ENCODE measurements at regions not wholly inside any gene's neighbourhood (a gene's known extent, or its start where the extent isn't known, plus 50 kb on each side); places are given as distances from the start of the nearest gene placed in this dataset.

DNA sequence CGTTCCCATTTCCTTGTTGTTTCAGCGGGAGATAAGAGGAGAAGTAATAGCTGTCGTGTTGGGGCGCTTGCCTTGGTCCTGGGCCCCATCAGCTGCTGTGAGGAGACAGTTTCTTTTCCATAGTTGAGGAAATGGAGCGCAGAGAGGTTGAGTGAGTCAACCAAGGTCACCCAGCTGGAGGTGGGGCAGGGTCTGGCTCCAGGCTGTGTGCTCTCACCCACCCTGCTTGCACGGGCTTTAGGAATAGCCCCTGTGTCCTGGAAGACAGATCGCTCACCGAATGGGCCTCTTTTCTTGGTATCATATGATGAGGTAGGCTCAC is 165.7 kb upstream of the RTL1 start:
- no peak for ATAC-seq
- intact Hi-C loops (cut with DNase I): no loop called here
- Histone ChIP-seq H3K4me1 (ENCODE audit: control insufficient read depth, insufficient read depth, low read length) (no peaks in the 10 kb centered on the region), H3K27ac (ENCODE audit: low read length) (no peak overlapping the region), H3K27me3 (ENCODE audit: control insufficient read depth, insufficient read depth) (no peaks in the 10 kb centered on the region), H3K9me3 (ENCODE audit: control insufficient read depth, low read length) (no peaks in the 10 kb centered on the region), H3K4me3 (ENCODE audit: low read length) (no peak overlapping the region)
- DNase-seq: no peak
- WGBS: 79% methylated on average over 8 of the region's 8 CpGs

DNA sequence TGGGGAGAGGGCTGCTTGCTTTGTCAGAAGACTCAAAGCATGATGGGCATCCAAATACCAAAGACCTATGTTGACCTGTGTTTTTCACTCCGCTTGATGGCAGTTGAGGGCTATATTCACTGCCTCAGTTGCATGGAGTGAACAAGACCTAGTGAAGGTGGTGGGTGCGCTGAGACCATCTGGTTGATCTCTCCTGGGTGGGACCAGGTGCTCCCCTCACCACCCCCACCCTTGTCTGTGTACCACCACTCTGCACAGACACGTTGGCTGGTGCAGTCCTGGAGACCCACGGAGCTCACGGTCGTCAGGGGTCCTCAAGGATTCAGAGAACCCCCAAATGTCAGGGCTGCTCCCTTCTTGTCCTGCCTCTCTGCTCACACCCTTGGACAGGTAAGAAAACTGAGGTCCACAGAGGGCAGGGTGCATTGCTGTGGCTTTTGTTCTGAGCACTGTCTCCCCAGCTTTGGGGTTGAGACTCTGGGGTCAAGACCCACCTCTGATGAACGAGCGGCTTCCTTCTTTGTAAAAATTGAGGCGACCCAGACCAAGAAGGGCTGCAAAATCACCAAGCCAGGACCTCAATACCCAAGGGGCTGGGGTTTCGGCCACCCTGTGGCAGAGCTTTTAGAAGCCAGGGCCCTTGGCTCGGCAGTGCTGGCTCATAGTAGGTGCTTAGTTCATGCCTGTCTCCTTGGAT is 166.3 kb upstream of the RTL1 start:
- DNase-seq (no peak), ATAC-seq (no peak)
- Histone ChIP-seq H3K27me3 (ENCODE audit: control insufficient read depth, insufficient read depth) (no peaks in the 10 kb centered on the region), H3K9me3 (ENCODE audit: control insufficient read depth, low read length) (no peaks in the 10 kb centered on the region), H3K4me1 (ENCODE audit: control insufficient read depth, insufficient read depth, low read length) (no peaks in the 10 kb centered on the region), H3K4me3 (ENCODE audit: low read length) (no peak overlapping the region), H3K27ac (ENCODE audit: low read length) (no peak overlapping the region)
- intact Hi-C loops (cut with DNase I): no loop called here
- WGBS: 93% methylated on average over 11 of the region's 11 CpGs

DNA sequence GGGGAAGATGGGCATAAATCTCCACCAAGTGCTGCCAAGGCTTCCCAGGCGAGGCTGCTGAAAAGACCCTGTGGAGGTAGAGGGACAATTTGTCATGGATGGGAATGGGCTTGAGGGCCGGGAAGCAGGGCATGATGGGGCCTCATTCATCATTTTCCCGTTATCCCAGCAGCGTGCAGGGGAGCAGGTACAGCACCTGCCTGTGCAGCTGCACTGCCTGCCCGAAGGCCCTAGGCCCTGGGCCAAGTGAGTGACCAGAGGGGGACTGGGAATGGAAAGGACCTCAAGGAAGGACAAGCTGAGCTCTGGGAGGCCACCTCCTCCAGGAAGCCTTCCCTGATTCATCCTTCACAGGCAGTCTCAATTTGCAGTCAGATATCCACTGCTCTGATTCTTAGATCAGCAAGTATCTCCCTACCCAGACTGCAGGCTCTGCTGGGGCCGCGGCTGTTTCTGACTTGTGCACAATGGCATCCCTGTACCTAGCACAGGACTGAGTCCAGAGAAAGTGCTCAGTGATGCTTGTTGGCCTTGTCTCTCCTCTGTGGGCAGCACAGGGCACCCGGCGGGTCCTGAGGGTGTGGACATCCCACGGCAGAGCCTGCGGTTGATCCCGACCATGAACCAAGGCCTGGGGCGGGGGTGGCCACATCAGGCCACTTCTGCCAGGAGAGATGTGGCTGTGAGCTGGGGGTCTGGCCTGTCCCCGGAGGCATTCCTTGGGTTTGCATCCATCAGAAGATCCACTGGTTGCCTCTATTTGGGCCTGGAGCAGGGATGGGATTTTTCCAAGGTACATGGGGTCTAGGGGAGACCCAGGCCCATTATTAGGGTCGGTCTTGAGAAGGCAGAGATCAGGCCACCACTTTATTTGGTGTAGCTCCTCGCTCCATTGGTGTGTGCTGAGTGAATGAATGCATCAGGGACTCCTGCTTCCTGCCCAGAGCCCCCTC is 167.3 kb upstream of the RTL1 start:
- Histone ChIP-seq H3K9me3 (ENCODE audit: control insufficient read depth, low read length) (no peaks in the 10 kb centered on the region), H3K4me3 (ENCODE audit: low read length) (no peak overlapping the region), H3K4me1 (ENCODE audit: control insufficient read depth, insufficient read depth, low read length) (no peaks in the 10 kb centered on the region), H3K27ac (ENCODE audit: low read length) (no peak overlapping the region), H3K27me3 (ENCODE audit: control insufficient read depth, insufficient read depth) (no peaks in the 10 kb centered on the region)
- intact Hi-C loops (cut with DNase I): no loop called here
- DNase-seq (no peak), ATAC-seq (no peak)
- WGBS: 90% methylated on average over 16 of the region's 16 CpGs

DNA sequence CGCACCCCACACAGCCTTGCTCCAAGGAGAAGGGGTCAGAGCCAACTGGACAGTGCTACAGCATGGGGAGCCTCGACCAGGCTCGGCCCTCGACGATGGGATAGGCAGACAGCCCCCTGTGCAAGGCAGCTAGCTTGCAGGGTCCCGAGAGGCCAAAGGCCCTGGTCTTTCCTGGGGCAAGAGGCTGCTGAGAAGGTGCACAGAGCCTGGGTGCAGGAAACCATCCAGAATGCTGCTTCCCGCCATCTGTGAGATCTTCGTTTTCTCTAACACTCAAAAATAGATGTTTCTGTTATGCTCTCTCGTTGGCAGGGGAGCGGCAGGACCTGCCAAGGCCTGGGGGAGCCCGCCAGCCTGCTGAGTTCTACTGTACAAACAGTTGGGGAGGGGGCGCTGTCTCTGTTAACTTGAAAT is 168.0 kb upstream of the RTL1 start:
- Histone ChIP-seq H3K4me1 (ENCODE audit: control insufficient read depth, insufficient read depth, low read length) (no peaks in the 10 kb centered on the region), H3K4me3 (ENCODE audit: low read length) (no peak overlapping the region), H3K27ac (ENCODE audit: low read length) (no peak overlapping the region), H3K9me3 (ENCODE audit: control insufficient read depth, low read length) (no peaks in the 10 kb centered on the region), H3K27me3 (ENCODE audit: control insufficient read depth, insufficient read depth) (no peaks in the 10 kb centered on the region)
- WGBS: 60% methylated on average over 12 of the region's 12 CpGs
- DNase-seq: no peak
- ATAC-seq: no peak
- intact Hi-C loops (cut with DNase I): no loop called here

DNA sequence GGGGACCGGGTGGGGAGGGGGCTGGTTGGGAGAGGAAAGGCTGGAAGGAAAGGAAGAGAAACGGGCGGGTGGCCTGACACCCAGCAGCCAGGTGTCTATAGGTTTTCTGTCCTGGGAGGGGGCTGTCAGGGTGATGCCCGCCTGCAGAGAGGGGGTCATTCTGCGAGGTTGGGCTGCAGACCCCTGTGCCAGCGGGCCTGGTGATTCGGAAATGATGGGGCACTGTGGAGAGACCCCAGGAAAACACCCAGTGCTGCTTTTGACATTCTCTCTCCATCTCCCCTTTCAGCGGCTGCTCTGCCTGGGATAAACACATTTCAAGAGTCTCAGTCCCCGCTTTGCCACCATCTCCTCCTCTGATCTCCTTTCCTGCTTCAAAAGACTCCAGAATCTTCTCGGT is 168.5 kb upstream of the RTL1 start:
- H3K4me1 ChIP-seq (ENCODE audit: control insufficient read depth, insufficient read depth, low read length): no peaks in the 10 kb centered on the region
- H3K27ac ChIP-seq (ENCODE audit: low read length): no peak overlapping the region
- no peak overlapping the region for H3K4me3 ChIP-seq (ENCODE audit: low read length)
- ATAC-seq (no peak), DNase-seq (no peak)
- intact Hi-C loops (cut with DNase I): no loop called here
- 78% methylated on average over 10 of the region's 10 CpGs for WGBS
- H3K27me3 ChIP-seq (ENCODE audit: control insufficient read depth, insufficient read depth): no peaks in the 10 kb centered on the region
- H3K9me3 ChIP-seq (ENCODE audit: control insufficient read depth, low read length): no peaks in the 10 kb centered on the region

DNA sequence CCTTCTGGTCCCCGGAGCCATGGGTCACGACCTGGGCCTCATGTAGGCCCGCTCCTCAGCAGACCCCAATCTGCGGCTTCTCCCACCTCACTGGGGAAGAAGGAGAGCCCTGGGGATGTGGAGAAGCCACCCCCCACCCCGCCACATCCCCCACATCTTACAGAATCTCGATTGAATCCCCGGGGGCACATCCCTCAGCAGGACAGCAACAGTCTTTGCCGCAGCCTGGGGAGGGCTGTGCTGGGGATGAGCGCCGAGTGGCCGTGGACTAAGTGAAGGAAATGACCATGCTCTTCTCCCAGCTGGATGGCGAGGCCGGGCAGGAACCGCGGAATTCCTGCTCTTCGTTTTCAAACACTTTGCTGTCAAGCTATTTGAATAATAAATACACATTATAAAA is 169.0 kb upstream of the RTL1 start:
- Histone ChIP-seq H3K9me3 (ENCODE audit: control insufficient read depth, low read length) (no peaks in the 10 kb centered on the region), H3K4me1 (ENCODE audit: control insufficient read depth, insufficient read depth, low read length) (no peaks in the 10 kb centered on the region), H3K27ac (ENCODE audit: low read length) (no peak overlapping the region), H3K27me3 (ENCODE audit: control insufficient read depth, insufficient read depth) (no peaks in the 10 kb centered on the region), H3K4me3 (ENCODE audit: low read length) (no peak overlapping the region)
- intact Hi-C loops (cut with DNase I): no loop called here
- ATAC-seq: no peak
- WGBS: 74% methylated on average over 16 of the region's 16 CpGs
- DNase-seq: peak in 1 of 3 donors; percentile 44

DNA sequence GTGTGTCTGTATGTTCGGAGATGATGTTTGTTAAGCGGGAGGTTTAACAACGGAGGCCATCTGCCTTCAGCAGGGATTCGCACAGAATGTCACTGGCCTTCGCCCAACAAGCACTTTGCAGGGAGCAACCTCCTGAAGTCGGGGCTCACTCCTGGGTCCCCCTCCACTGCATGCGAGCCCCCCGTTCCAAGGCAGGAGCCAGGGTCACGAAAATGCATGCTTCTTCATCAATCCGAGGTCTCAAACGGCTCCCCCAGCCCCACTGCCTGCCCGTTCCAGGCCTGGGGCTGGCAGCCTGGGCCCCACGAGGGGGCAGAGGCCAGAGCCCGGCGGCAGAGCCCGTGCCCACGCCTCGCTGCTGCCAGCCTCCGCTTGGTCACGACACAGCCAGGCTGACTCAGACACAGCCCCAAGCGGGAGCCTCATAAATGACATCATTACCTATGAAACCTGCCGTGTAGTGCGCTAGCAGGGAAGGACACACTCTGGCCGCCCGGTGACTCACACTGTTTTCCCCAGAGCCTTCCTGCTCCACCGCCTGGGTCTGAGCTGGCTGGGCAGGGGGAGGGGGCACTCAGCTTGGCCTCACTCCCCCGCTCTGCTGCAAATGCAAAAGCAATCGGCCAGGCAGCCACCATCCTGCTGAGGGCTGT is 169.5 kb upstream of the RTL1 start:
- no peaks in the 10 kb centered on the region for H3K4me1 ChIP-seq (ENCODE audit: control insufficient read depth, insufficient read depth, low read length)
- ATAC-seq (peak; percentile 19 to 25), DNase-seq (peak in 1 of 3 donors; percentile 36)
- H3K27ac ChIP-seq (ENCODE audit: low read length): no peak overlapping the region
- no peaks in the 10 kb centered on the region for H3K9me3 ChIP-seq (ENCODE audit: control insufficient read depth, low read length)
- WGBS: 63% methylated on average over 28 of the region's 28 CpGs
- intact Hi-C loops (cut with DNase I): no loop called here
- no peak overlapping the region for H3K4me3 ChIP-seq (ENCODE audit: low read length)
- no peaks in the 10 kb centered on the region for H3K27me3 ChIP-seq (ENCODE audit: control insufficient read depth, insufficient read depth)

DNA sequence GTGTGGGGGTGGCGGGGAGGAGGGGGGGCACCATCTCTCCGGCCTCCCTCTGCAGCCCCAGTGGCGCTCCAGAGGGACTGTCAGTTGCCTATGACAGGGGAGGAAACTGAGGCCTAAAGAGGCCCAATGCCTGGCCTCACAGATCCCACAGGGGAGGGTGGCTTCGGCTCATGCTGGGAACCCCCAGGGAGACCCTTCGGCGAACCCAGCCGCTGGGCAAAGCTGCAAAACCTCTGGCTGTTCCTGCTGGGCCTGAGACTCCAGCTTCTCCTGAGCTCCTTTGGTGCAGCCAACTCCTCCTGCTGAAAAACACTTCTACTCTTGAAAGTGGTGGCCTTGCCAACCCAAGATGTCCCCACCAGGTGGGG is 170.1 kb upstream of the RTL1 start:
- DNase-seq (no peak), ATAC-seq (no peak)
- H3K27ac ChIP-seq (ENCODE audit: low read length): no peak overlapping the region
- H3K4me3 ChIP-seq (ENCODE audit: low read length): no peak overlapping the region
- no peaks in the 10 kb centered on the region for H3K4me1 ChIP-seq (ENCODE audit: control insufficient read depth, insufficient read depth, low read length)
- 70% methylated on average over 7 of the region's 7 CpGs for WGBS
- H3K27me3 ChIP-seq (ENCODE audit: control insufficient read depth, insufficient read depth): no peaks in the 10 kb centered on the region
- intact Hi-C loops (cut with DNase I): no loop called here
- no peaks in the 10 kb centered on the region for H3K9me3 ChIP-seq (ENCODE audit: control insufficient read depth, low read length)

DNA sequence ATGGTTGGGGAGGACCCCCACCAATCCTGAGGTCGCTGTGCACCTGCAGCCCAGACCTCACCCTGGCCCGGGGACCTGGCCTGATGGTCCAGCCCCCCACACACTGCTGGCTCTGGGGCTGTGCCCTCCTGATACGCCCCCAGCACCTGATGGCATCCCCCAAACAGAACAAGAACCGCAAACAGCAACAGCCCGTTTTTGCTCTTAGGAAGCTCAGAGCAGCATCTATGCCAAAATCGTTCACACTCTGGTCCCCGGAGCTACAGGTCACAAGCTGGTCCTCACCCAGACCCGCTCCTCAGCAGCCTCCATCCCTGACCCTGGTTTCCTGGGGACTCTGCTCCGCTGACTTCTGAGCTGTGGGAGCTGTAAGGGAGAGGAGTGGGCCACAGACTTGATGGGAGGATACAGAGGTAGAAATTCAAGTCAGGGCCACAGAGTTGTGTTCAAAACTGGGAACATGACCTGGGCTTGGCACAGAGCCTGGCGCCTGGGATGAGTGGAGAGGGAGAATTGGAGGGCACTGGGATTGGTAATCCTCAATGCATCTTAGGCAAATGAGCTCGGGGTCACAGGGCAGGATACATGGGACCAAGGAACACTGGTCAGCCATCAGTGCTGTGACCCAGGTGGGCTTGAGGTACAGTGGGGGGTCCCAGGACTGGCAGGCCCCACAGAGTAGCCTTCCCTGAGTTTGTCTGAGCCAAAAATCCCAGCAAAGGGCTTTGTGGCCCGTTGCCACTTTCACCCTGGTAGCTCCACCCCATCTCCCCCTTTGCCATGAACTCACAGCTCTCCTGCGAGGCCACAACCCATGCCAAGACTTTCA is 170.9 kb upstream of the RTL1 start:
- WGBS: 81% methylated on average over 13 of the region's 13 CpGs
- intact Hi-C loops (cut with DNase I): no loop called here
- Histone ChIP-seq H3K4me3 (ENCODE audit: low read length) (no peak overlapping the region), H3K27ac (ENCODE audit: low read length) (no peak overlapping the region), H3K9me3 (ENCODE audit: control insufficient read depth, low read length) (no peaks in the 10 kb centered on the region), H3K27me3 (ENCODE audit: control insufficient read depth, insufficient read depth) (no peaks in the 10 kb centered on the region), H3K4me1 (ENCODE audit: control insufficient read depth, insufficient read depth, low read length) (no peaks in the 10 kb centered on the region)
- ATAC-seq (no peak), DNase-seq (no peak)

DNA sequence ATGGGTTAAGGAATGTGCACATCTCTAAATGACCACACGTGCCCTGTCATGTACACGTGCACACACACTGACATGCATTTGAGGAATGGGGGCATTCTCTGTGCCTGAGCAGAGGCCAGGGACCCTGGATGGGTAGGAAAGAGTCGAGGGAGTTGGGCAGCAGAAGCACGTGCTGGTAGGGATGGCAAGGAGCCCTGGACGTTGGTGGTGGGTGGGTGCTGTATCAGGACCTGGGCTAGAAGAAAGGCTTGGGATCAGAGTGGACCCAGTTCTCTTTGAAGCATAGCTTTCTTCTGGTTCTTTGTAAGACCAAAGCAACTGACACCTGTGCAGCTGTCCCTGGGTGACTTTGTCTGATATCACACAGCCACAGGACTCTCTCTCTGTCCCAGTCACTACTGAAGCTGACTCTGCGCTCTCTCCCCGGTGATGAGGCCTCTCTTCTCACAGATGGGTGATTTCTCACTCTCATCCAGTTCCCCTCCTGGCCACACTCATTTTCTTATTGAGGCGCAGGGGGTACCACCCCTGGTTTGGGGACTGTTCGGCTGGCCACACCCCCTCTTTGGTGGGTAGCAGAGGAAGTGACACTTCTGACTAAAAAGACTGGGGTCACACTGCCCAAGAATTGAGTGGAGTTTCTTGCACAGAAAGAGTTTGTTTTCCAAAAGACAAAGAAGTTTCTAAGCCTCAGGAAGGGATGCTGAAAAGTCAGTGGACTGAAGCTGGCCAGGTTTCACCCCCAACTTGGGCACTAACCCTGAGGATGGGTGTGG is 171.7 kb upstream of the RTL1 start:
- ATAC-seq: no peak
- intact Hi-C loops (cut with DNase I): no loop called here
- Histone ChIP-seq H3K27me3 (ENCODE audit: control insufficient read depth, insufficient read depth) (no peaks in the 10 kb centered on the region), H3K9me3 (ENCODE audit: control insufficient read depth, low read length) (no peaks in the 10 kb centered on the region), H3K4me1 (ENCODE audit: control insufficient read depth, insufficient read depth, low read length) (no peaks in the 10 kb centered on the region), H3K4me3 (ENCODE audit: low read length) (no peak overlapping the region), H3K27ac (ENCODE audit: low read length) (no peak overlapping the region)
- DNase-seq: no peak
- 74% methylated on average over 9 of the region's 9 CpGs for WGBS
